OCI-LY7 (cell line): ENCODE measurements at regions not wholly inside any gene's neighbourhood (a gene's known extent, or its start where the extent isn't known, plus 50 kb on each side); places are given as distances from the start of the nearest gene placed in this dataset.

ENCODE experiments used
- BruUV-seq: library from RNA; stranded (reverse); fragments of 400-500 nt; replicated peaks from 2 replicates; lab custom pipeline; 2021; lab: Mats Ljungman, UMichigan
- CTCF ChIA-PET: fragments of 300-600 bp; sonication (Branson Sonifier 250); formaldehyde crosslinking; loops from one replicate; lab custom pipeline; 2022; ENCODE audit warnings: antibody characterized with exemption; ENCODE audit not compliant: unreplicated experiment; lab: Charles Lee
- POLR2A ChIA-PET: fragments of 300-600 bp; sonication (Branson Sonifier 250); formaldehyde crosslinking; loops from one replicate; lab custom pipeline; 2022; ENCODE audit warnings: antibody characterized with exemption; lab: Charles Lee
- DNase-seq: peaks from one replicate; pipeline ENCODE4 v3.0.0-alpha.2; 2015; ENCODE audit warnings: low spot score
- H2AFZ ChIP-seq: fragments of 200-600 bp; sonication (generic), shearing (Covaris generic); 2 replicates; pipeline ENCODE4 v1.6.1; 2014; ENCODE audit warnings: mild to moderate bottlenecking, antibody characterized with exemption, low read length, moderate library complexity
- H3K27ac ChIP-seq: fragments of 200-600 bp; sonication (generic); 2 replicates; pipeline ENCODE4 v1.5.1; 2014; ENCODE audit warnings: mixed run types, low read depth, mild to moderate bottlenecking, moderate library complexity, low read length, inconsistent platforms; ENCODE audit not compliant: poor library complexity, severe bottlenecking
- H3K36me3 ChIP-seq: fragments of 200-600 bp; sonication (generic); 2 replicates; pipeline ENCODE4 v1.6.1; 2014; ENCODE audit warnings: mild to moderate bottlenecking, antibody characterized with exemption, low read length, moderate library complexity, mixed read lengths; ENCODE audit not compliant: insufficient read depth
- H3K4me1 ChIP-seq: fragments of 200-600 bp; sonication (generic); 2 replicates; pipeline ENCODE4 v1.5.1; 2014; ENCODE audit warnings: mild to moderate bottlenecking, low read length; ENCODE audit not compliant: insufficient read depth, poor library complexity, severe bottlenecking
- H3K4me2 ChIP-seq: fragments of 200-600 bp; sonication (generic); 2 replicates; pipeline ENCODE4 v1.6.1; 2014; ENCODE audit warnings: mild to moderate bottlenecking, low read length
- H3K4me3 ChIP-seq: fragments of 200-600 bp; sonication (generic); 2 replicates; pipeline ENCODE4 v1.5.1; 2014; ENCODE audit warnings: mild to moderate bottlenecking, low read depth, low read length; ENCODE audit not compliant: poor library complexity, severe bottlenecking
- H3K79me2 ChIP-seq: fragments of 200-600 bp; sonication (generic); 2 replicates; pipeline ENCODE4 v1.6.1; 2016; ENCODE audit warnings: low read depth, mild to moderate bottlenecking, low read length, moderate library complexity, mixed read lengths; ENCODE audit not compliant: insufficient read depth
- H3K9me2 ChIP-seq: fragments of 200-600 bp; sonication (generic); 2 replicates; pipeline ENCODE4 v1.6.1; 2016; ENCODE audit warnings: mild to moderate bottlenecking, low read length, mixed read lengths; ENCODE audit not compliant: insufficient read depth
- H3K9me3 ChIP-seq: fragments of 200-600 bp; sonication (generic); 2 replicates; pipeline ENCODE4 v1.6.1; 2014; ENCODE audit warnings: mild to moderate bottlenecking, mixed run types, low read length, mixed read lengths
- H4K20me1 ChIP-seq: fragments of 200-600 bp; sonication (generic); 2 replicates; pipeline ENCODE4 v1.6.1; 2014; ENCODE audit warnings: mild to moderate bottlenecking, antibody characterized with exemption, low read length, moderate library complexity, mixed read lengths; ENCODE audit not compliant: insufficient read depth
- EZH2phosphoT487 ChIP-seq: fragments of 200-600 bp; sonication (generic); IDR thresholded peaks from 2 replicates; pipeline ENCODE4 v1.6.1; 2018; ENCODE audit warnings: low read depth, borderline replicate concordance, mild to moderate bottlenecking, mixed run types, antibody characterized with exemption, low read length, moderate library complexity, mixed read lengths
- intact Hi-C: fragments of 100-400 bp; cut with micrococcal nuclease; formaldehyde crosslinking; loops from one replicate; pipeline ENCODE4 v1.10.0; 2022; ENCODE audit not compliant: unreplicated experiment
- TF ChIP-seq, protein P1 (sequence below): fragments of 200-600 bp; sonication (generic); conservative IDR thresholded peaks from 2 replicates; pipeline ENCODE4 v1.5.1; 2014; ENCODE audit warnings: mild to moderate bottlenecking, antibody characterized with exemption, low read length, moderate library complexity, mixed read lengths

GRCh38 chr6:94902974-94903628, 674.2 kb upstream of the MANEA start:
- H3K79me2 ChIP-seq: no peaks in the 10 kb centered on the region
- TF ChIP-seq, protein P1, sequence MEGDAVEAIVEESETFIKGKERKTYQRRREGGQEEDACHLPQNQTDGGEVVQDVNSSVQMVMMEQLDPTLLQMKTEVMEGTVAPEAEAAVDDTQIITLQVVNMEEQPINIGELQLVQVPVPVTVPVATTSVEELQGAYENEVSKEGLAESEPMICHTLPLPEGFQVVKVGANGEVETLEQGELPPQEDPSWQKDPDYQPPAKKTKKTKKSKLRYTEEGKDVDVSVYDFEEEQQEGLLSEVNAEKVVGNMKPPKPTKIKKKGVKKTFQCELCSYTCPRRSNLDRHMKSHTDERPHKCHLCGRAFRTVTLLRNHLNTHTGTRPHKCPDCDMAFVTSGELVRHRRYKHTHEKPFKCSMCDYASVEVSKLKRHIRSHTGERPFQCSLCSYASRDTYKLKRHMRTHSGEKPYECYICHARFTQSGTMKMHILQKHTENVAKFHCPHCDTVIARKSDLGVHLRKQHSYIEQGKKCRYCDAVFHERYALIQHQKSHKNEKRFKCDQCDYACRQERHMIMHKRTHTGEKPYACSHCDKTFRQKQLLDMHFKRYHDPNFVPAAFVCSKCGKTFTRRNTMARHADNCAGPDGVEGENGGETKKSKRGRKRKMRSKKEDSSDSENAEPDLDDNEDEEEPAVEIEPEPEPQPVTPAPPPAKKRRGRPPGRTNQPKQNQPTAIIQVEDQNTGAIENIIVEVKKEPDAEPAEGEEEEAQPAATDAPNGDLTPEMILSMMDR: no peak
- TF ChIP-seq EZH2phosphoT487: no peak
- CTCF ChIA-PET: no interaction called here
- intact Hi-C loops: no loop called here
- no peak overlapping the region for H3K4me2 ChIP-seq
- BruUV-seq: no TSS peak
- DNase-seq: no peak
- no peak overlapping the region for H3K4me3 ChIP-seq
- H3K9me2 ChIP-seq: no peaks in the 10 kb centered on the region
- H3K4me1 ChIP-seq: no peaks in the 10 kb centered on the region
- no peak overlapping the region for H2AFZ ChIP-seq
- POLR2A ChIA-PET: no interaction called here
- H4K20me1 ChIP-seq: no peaks in the 10 kb centered on the region
- no peaks in the 10 kb centered on the region for H3K36me3 ChIP-seq
- no peaks in the 10 kb centered on the region for H3K9me3 ChIP-seq
- H3K27ac ChIP-seq: no peak overlapping the region

DNA sequence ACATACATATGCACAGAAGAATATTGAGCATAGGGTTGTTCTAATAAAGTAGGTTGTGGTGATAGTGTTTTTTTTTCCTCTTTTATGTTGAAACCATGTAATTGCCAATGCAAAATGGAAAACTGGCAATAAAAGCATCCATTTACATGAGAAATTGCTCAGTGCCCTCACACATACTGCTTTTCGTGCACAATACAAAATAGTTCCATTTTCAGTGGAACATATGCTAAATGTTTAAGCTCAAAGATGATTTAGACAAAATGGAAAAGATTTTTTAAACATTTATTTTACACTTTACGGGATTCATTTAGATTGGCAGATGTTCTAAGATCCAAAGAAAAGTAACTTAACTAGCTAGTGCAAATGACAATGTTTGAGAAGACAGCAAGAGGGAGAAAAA, 678.1 kb upstream of the MANEA start:
- POLR2A ChIA-PET: no interaction called here
- TF ChIP-seq EZH2phosphoT487: no peak
- Histone ChIP-seq H3K79me2 (no peaks in the 10 kb centered on the region), H4K20me1 (no peaks in the 10 kb centered on the region), H3K4me2 (no peak overlapping the region), H3K4me3 (no peak overlapping the region), H3K27ac (no peak overlapping the region), H3K9me2 (no peaks in the 10 kb centered on the region), H3K4me1 (no peaks in the 10 kb centered on the region), H3K36me3 (no peaks in the 10 kb centered on the region), H3K9me3 (no peaks in the 10 kb centered on the region), H2AFZ (no peak overlapping the region)
- no TSS peak for BruUV-seq
- CTCF ChIA-PET: no interaction called here
- no peak for DNase-seq
- intact Hi-C loops: no loop called here

GRCh38 chr6:94894300-94894699, 683.0 kb upstream of the MANEA start:
- Histone ChIP-seq H3K4me3 (no peak overlapping the region), H3K4me1 (no peaks in the 10 kb centered on the region), H3K79me2 (no peaks in the 10 kb centered on the region), H3K9me2 (no peaks in the 10 kb centered on the region), H3K9me3 (no peaks in the 10 kb centered on the region), H3K4me2 (no peak overlapping the region), H3K36me3 (no peaks in the 10 kb centered on the region), H4K20me1 (no peaks in the 10 kb centered on the region), H2AFZ (no peak overlapping the region), H3K27ac (no peak overlapping the region)
- CTCF ChIA-PET: no interaction called here
- DNase-seq: no peak
- POLR2A ChIA-PET: no interaction called here
- TF ChIP-seq EZH2phosphoT487: no peak
- intact Hi-C loops: no loop called here
- no TSS peak for BruUV-seq
